HUES64 (cell line): ENCODE measurements at regions not wholly inside any gene's neighbourhood (a gene's known extent, or its start where the extent isn't known, plus 50 kb on each side); places are given as distances from the start of the nearest gene placed in this dataset.

ENCODE experiments used
- H3K27ac ChIP-seq: 2 replicates; pipeline ENCODE4 v1.7.0; 2013; ENCODE audit warnings: low read depth, low read length, inconsistent platforms
- H3K27me3 ChIP-seq: 2 replicates; pipeline ENCODE4 v1.6.1; 2013; ENCODE audit warnings: mild to moderate bottlenecking, low read length; ENCODE audit not compliant: insufficient read depth
- H3K36me3 ChIP-seq: 2 replicates; pipeline ENCODE4 v1.6.1; 2013; ENCODE audit warnings: mild to moderate bottlenecking, low read length; ENCODE audit not compliant: insufficient read depth
- H3K4me1 ChIP-seq: 2 replicates; pipeline ENCODE4 v1.6.1; 2013; ENCODE audit warnings: mild to moderate bottlenecking, low read length, moderate library complexity; ENCODE audit not compliant: insufficient read depth
- H3K4me3 ChIP-seq: 2 replicates; pipeline ENCODE4 v1.5.1; 2013; ENCODE audit warnings: mild to moderate bottlenecking, low read length, moderate library complexity
- H3K9ac ChIP-seq: 2 replicates; pipeline ENCODE4 v1.6.1; 2013; ENCODE audit warnings: mild to moderate bottlenecking, low read depth, low read length
- H3K9me3 ChIP-seq: 2 replicates; pipeline ENCODE4 v1.6.1; 2013; ENCODE audit warnings: low read depth, low read length; ENCODE audit not compliant: insufficient read depth
- whole genome bisulfite sequencing: fragments of 150-250, 120-280 bp; methylation state at CpG from one replicate; pipeline ENCODE4 v1.1.7; 2013; ENCODE audit warnings: missing lambda C conversion rate; 5-methylcytosine and 5-hydroxymethylcytosine counted together

DNA sequence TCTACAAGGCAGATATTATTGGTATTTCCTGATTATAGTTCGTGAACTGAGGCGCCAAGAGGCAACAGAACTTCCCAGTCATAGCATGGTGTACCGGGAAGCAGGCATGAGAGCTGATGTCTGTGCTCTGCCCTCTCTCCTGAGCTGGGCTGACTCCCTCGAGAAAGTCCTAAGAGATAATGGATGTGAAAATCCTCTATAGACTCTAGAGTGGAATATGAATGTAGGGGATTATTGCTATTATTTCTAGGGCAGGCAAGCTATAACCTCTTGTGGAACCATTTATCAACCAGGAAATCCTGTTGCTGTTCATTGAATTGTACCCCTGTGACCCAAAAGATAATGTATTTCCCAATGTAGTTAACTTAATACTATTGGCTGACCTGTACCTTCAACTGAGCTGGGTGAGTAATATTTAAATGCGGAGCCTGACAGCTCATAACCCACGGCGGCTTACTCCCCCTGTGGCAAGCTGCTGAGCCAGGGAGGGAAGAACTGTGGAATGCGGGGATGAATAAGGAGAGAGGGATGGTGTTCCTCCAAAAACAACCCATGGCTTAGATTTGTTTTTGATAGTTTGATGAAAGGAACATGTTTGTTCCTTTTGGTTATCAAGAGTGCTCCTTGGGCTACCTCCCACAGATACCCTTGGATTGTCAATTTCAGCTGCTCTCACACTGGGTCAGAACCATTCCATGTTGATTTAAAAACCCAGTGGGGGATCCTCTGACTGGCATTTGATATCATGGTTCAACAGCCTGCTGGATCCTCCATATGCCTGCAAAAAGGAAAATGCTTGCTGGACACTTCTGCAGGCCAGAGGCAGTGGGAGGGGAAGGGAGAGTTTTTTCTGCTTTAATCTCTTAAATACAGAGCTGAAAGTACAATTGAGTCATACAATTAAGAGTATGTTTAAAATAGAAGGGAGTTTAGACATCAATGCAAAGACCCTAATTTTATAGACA, 339.0 kb upstream of the BOD1L1 start:
- Histone ChIP-seq H3K27me3 (no peaks in the 10 kb centered on the region), H3K27ac (no peak overlapping the region), H3K9me3 (no peaks in the 10 kb centered on the region), H3K4me1 (peaks cover 6% of the 10 kb centered on the region; the same call in 1 of the 2 replicates), H3K9ac (no peak overlapping the region), H3K4me3 (no peak overlapping the region), H3K36me3 (no peaks in the 10 kb centered on the region)
- 65% methylated on average over 8 of the region's 8 CpGs for WGBS

GRCh38 chr4:13968723-13969122, 341.2 kb upstream of the BOD1L1 start:
- Histone ChIP-seq H3K27ac (no peak overlapping the region), H3K9me3 (no peaks in the 10 kb centered on the region), H3K27me3 (no peaks in the 10 kb centered on the region), H3K36me3 (no peaks in the 10 kb centered on the region), H3K9ac (no peak overlapping the region), H3K4me3 (no peak overlapping the region), H3K4me1 (peaks cover 6% of the 10 kb centered on the region; the same call in 1 of the 2 replicates)
- WGBS, result 92% methylated on average over 2 of the region's 2 CpGs

- H3K4me1 ChIP-seq, result peaks cover 6% of the 10 kb centered on the region; the same call in 1 of the 2 replicates
- no peak overlapping the region for H3K4me3 ChIP-seq
- no peak overlapping the region for H3K27ac ChIP-seq
- H3K27me3 ChIP-seq, result no peaks in the 10 kb centered on the region
- no peaks in the 10 kb centered on the region for H3K36me3 ChIP-seq
- H3K9ac ChIP-seq, result no peak overlapping the region
- 97% methylated on average over 2 of the region's 2 CpGs for whole genome bisulfite sequencing
- H3K9me3 ChIP-seq, result no peaks in the 10 kb centered on the region
Observed at GRCh38 chr4:13970349-13970748, 342.8 kb upstream of the BOD1L1 start.

GRCh38 chr4:13977746-13978145, 350.2 kb upstream of the BOD1L1 start:
- over 99% methylated on average over 5 of the region's 5 CpGs for WGBS
- Histone ChIP-seq H3K4me3 (no peak overlapping the region), H3K36me3 (no peaks in the 10 kb centered on the region), H3K27ac (no peak overlapping the region), H3K27me3 (no peaks in the 10 kb centered on the region), H3K9ac (no peak overlapping the region), H3K9me3 (no peaks in the 10 kb centered on the region), H3K4me1 (no peaks in the 10 kb centered on the region)

GRCh38 chr4:13980317-13981310, 353.1 kb upstream of the BOD1L1 start:
- no peaks in the 10 kb centered on the region for H3K27me3 ChIP-seq
- no peak overlapping the region for H3K27ac ChIP-seq
- H3K9ac ChIP-seq, result no peak overlapping the region
- no peak overlapping the region for H3K4me3 ChIP-seq
- no peaks in the 10 kb centered on the region for H3K9me3 ChIP-seq
- no peaks in the 10 kb centered on the region for H3K36me3 ChIP-seq
- 91% methylated on average over 8 of the region's 8 CpGs for WGBS
- H3K4me1 ChIP-seq, result no peaks in the 10 kb centered on the region

- H3K9me3 ChIP-seq, result no peaks in the 10 kb centered on the region
Observed at GRCh38 chr4:13981499-13981898, 354.0 kb upstream of the BOD1L1 start.

GRCh38 chr4:13982010-13982409, 354.5 kb upstream of the BOD1L1 start:
- no peaks in the 10 kb centered on the region for H3K9me3 ChIP-seq
- WGBS, result 90% methylated on average over 5 of the region's 5 CpGs
- no peak overlapping the region for H3K4me3 ChIP-seq
- no peaks in the 10 kb centered on the region for H3K36me3 ChIP-seq
- no peaks in the 10 kb centered on the region for H3K27me3 ChIP-seq
- H3K9ac ChIP-seq, result no peak overlapping the region
- no peak overlapping the region for H3K27ac ChIP-seq
- no peaks in the 10 kb centered on the region for H3K4me1 ChIP-seq

More at GRCh38 chr4:13981499-13981898, 354.0 kb upstream of the BOD1L1 start:
- Histone ChIP-seq H3K9ac (no peak overlapping the region), H3K27ac (no peak overlapping the region), H3K36me3 (no peaks in the 10 kb centered on the region), H3K4me3 (no peak overlapping the region), H3K27me3 (no peaks in the 10 kb centered on the region), H3K4me1 (no peaks in the 10 kb centered on the region)
- 93% methylated on average over 8 of the region's 8 CpGs for WGBS

- Histone ChIP-seq H3K9ac (no peak overlapping the region), H3K4me3 (no peak overlapping the region), H3K27me3 (no peaks in the 10 kb centered on the region), H3K36me3 (no peaks in the 10 kb centered on the region), H3K9me3 (no peaks in the 10 kb centered on the region), H3K4me1 (no peaks in the 10 kb centered on the region), H3K27ac (no peak overlapping the region)
- WGBS, result 95% methylated on average over 3 of the region's 3 CpGs
Observed at GRCh38 chr4:13983189-13983790, 355.8 kb upstream of the BOD1L1 start.

- no peaks in the 10 kb centered on the region for H3K36me3 ChIP-seq
- H3K27me3 ChIP-seq, result no peaks in the 10 kb centered on the region
- no peak overlapping the region for H3K9ac ChIP-seq
- H3K4me3 ChIP-seq, result no peak overlapping the region
- H3K9me3 ChIP-seq, result no peaks in the 10 kb centered on the region
- no peak overlapping the region for H3K27ac ChIP-seq
- no peaks in the 10 kb centered on the region for H3K4me1 ChIP-seq
- 81% methylated on average over 3 of the region's 3 CpGs for WGBS
Observed at GRCh38 chr4:13984991-13985800, 357.7 kb upstream of the BOD1L1 start.

GRCh38 chr4:13985837-13986236, 358.3 kb upstream of the BOD1L1 start:
- H3K27ac ChIP-seq, result no peak overlapping the region
- H3K4me3 ChIP-seq, result no peak overlapping the region
- WGBS, result 95% methylated on average over 3 of the region's 3 CpGs
- no peak overlapping the region for H3K9ac ChIP-seq
- no peaks in the 10 kb centered on the region for H3K4me1 ChIP-seq
- H3K27me3 ChIP-seq, result no peaks in the 10 kb centered on the region
- no peaks in the 10 kb centered on the region for H3K9me3 ChIP-seq
- no peaks in the 10 kb centered on the region for H3K36me3 ChIP-seq
